A549 (cell line): ENCODE measurements at regions not wholly inside any gene's neighbourhood (a gene's known extent, or its start where the extent isn't known, plus 50 kb on each side); places are given as distances from the start of the nearest gene placed in this dataset.

Experiments used
- ATAC-seq, 2 experiments: fragments of 200-7000 bp in 1 of 2; fragments of >200 bp in 1 of 2; cut with Nextera tagmentation in 1 of 2; cut with Tn5 transposase in 1 of 2; 3 replicates each; pipeline versions ENCODE4 v1.8.0 to v1.9.1; 2018 to 2020; ENCODE audit warnings: mild to moderate bottlenecking in 1 of 2, moderate library complexity in 1 of 2
- CTCF ChIA-PET: fragments of 300-600 bp; sonication (Branson Sonifier 250); formaldehyde crosslinking; extraction: SDS; loops from one replicate; lab custom pipeline; 2021; ENCODE audit warnings: antibody characterized with exemption, inconsistent platforms; lab: Yijun Ruan, JAX
- POLR2A ChIA-PET: fragments of 350-600 bp; formaldehyde crosslinking; extraction: SDS; loops from one replicate; lab custom pipeline; 2021; ENCODE audit warnings: antibody characterized with exemption, inconsistent platforms; lab: Yijun Ruan, JAX
- DNase-seq, 2 experiments: peaks; one replicate each; pipeline versions ENCODE4 v3.0.0 to v3.0.0-alpha.2; 2011 to 2016; ENCODE audit warnings: low read depth in 1 of 2, low spot score in 1 of 2
- FAIRE-seq: peaks from 2 replicates; lab custom pipeline; 2011; peaks lifted over from hg19 to GRCh38; lab: Jason Lieb, UNC
- H3K27ac ChIP-seq, 2 experiments: fragments of >200 bp; sonication (Bioruptor Twin); formaldehyde crosslinking; 3 replicates each; pipeline ENCODE4 v1.5.1; 2016 to 2017
- H3K4me1 ChIP-seq: fragments of >200 bp; sonication (Bioruptor Twin); formaldehyde crosslinking; 3 replicates; pipeline ENCODE4 v1.6.1; 2016
- H3K4me2 ChIP-seq: fragments of >200 bp; sonication (Bioruptor Twin); formaldehyde crosslinking; 3 replicates; pipeline ENCODE4 v1.6.1; 2016
- H3K4me3 ChIP-seq: fragments of >200 bp; sonication (Bioruptor Twin); formaldehyde crosslinking; 3 replicates; pipeline ENCODE4 v1.5.1; 2016
- H3K9me3 ChIP-seq: fragments of >200 bp; sonication (Bioruptor Twin); formaldehyde crosslinking; 3 replicates; pipeline ENCODE4 v1.6.1; 2016
- BHLHE40 ChIP-seq: IDR thresholded peaks from 2 replicates; pipeline ENCODE4 v1.6.1; 2012; ENCODE audit warnings: low read depth, low read length, inconsistent platforms
- CBX8 ChIP-seq: fragments of 200-600 bp; sonication (generic); IDR thresholded peaks from 2 replicates; pipeline ENCODE4 v1.6.1; 2016
- EHF ChIP-seq: fragments of 250-450 bp; sonication (Bioruptor Pico); IDR thresholded peaks from 2 replicates; pipeline ENCODE4 v1.5.0; 2020; ENCODE audit warnings: mild to moderate bottlenecking
- EHMT2 ChIP-seq: fragments of 200-600 bp; sonication (generic); IDR thresholded peaks from 2 replicates; pipeline ENCODE4 v1.6.1; 2016; ENCODE audit warnings: antibody characterized with exemption, low read depth, mild to moderate bottlenecking, moderate library complexity
- ELK1 ChIP-seq: fragments of 150-350 bp; IDR thresholded peaks from 2 replicates; pipeline ENCODE4 v1.6.1; 2014; ENCODE audit warnings: low read depth, mild to moderate bottlenecking, low read length
- EP300 ChIP-seq, 2 experiments: fragments of >200 bp; sonication (Bioruptor Twin); formaldehyde crosslinking; IDR thresholded peaks; 2 replicates in 1 of 2; 3 replicates in 1 of 2; pipeline ENCODE4 v1.6.1; 2016 to 2017
- HOXA7 ChIP-seq: fragments of 250-450 bp; sonication (Bioruptor Pico); IDR thresholded peaks from 2 replicates; pipeline ENCODE4 v1.5.0; 2020; ENCODE audit warnings: mild to moderate bottlenecking, moderate library complexity
- HOXB13 ChIP-seq: fragments of 250-450 bp; sonication (Bioruptor Pico); IDR thresholded peaks from 2 replicates; pipeline ENCODE4 v1.5.0; 2020; ENCODE audit warnings: low read depth, mild to moderate bottlenecking, moderate library complexity
- HOXB5 ChIP-seq: fragments of 250-450 bp; sonication (Bioruptor Pico); IDR thresholded peaks from 2 replicates; pipeline ENCODE4 v1.5.0; 2020; ENCODE audit warnings: mild to moderate bottlenecking, moderate library complexity
- MAZ ChIP-seq: fragments of 150-350 bp; IDR thresholded peaks from 2 replicates; pipeline ENCODE4 v1.6.1; 2014; ENCODE audit warnings: antibody characterized with exemption, low read depth, low read length, borderline replicate concordance
- NFE2L2 ChIP-seq: fragments of 150-350 bp; conservative IDR thresholded peaks from 2 replicates; pipeline ENCODE4 v1.6.1; 2014; ENCODE audit warnings: low read length
- NPAS2 ChIP-seq: fragments of 250-450 bp; sonication (Bioruptor Pico); IDR thresholded peaks from 2 replicates; pipeline ENCODE4 v1.8.0; 2022; ENCODE audit warnings: mild to moderate bottlenecking, moderate library complexity, borderline replicate concordance
- NR3C1 ChIP-seq: fragments of >200 bp; sonication (Bioruptor Twin); formaldehyde crosslinking; IDR thresholded peaks from 3 replicates; pipeline ENCODE4 v1.6.1; 2017
- POLR2AphosphoS2 ChIP-seq: conservative IDR thresholded peaks from 2 replicates; pipeline ENCODE4 v1.6.1; 2012; ENCODE audit warnings: low read length, improper control_type of control experiment, inconsistent platforms
- RAD21 ChIP-seq, 2 experiments: fragments of >200 bp in 1 of 2; sonication (Bioruptor Twin) in 1 of 2; formaldehyde crosslinking in 1 of 2; IDR thresholded peaks in 1 of 2; conservative IDR thresholded peaks in 1 of 2; 2 replicates in 1 of 2; 3 replicates in 1 of 2; pipeline ENCODE4 v1.6.1; 2012 to 2018; ENCODE audit warnings: inconsistent platforms in 1 of 2
- REST ChIP-seq: fragments of 200-600 bp; sonication (generic); IDR thresholded peaks from 2 replicates; pipeline ENCODE4 v1.6.1; 2016; ENCODE audit warnings: antibody characterized with exemption, mild to moderate bottlenecking, moderate library complexity
- RNF2 ChIP-seq: fragments of 200-600 bp; sonication (generic); IDR thresholded peaks from 2 replicates; pipeline ENCODE4 v1.6.1; 2016; ENCODE audit warnings: low read depth, mild to moderate bottlenecking, antibody characterized with exemption, moderate library complexity, borderline replicate concordance
- SMC3 ChIP-seq: fragments of >200 bp; sonication (Bioruptor Twin); formaldehyde crosslinking; IDR thresholded peaks from 3 replicates; pipeline ENCODE4 v1.6.1; 2018; ENCODE audit warnings: inconsistent platforms
- SREBF2 ChIP-seq: fragments of 450-650 bp; IDR thresholded peaks from 2 replicates; pipeline ENCODE4 v1.6.1; 2014; ENCODE audit warnings: mild to moderate bottlenecking, moderate library complexity
- TFCP2L1 ChIP-seq: fragments of 250-450 bp; sonication (Bioruptor Pico); IDR thresholded peaks from 2 replicates; pipeline ENCODE4 v1.5.0; 2021; ENCODE audit warnings: mild to moderate bottlenecking
- ZFP36 ChIP-seq: fragments of 450-650 bp; IDR thresholded peaks from 2 replicates; pipeline ENCODE4 v1.6.1; 2014; ENCODE audit warnings: borderline replicate concordance; ENCODE audit not compliant: partially characterized antibody
- ZNF302 ChIP-seq: fragments of 250-450 bp; sonication (Bioruptor Pico); IDR thresholded peaks from 2 replicates; pipeline ENCODE4 v1.9.0; 2021; ENCODE audit warnings: inconsistent platforms, mild to moderate bottlenecking, moderate library complexity
- WGBS: methylation state at CpG from one replicate; pipeline ENCODE4 v1.1.6; 2017; ENCODE audit errors: missing lambda C conversion rate; 5-methylcytosine and 5-hydroxymethylcytosine counted together

- no peak for TF ChIP-seq RAD21 (conservative IDR thresholded peaks at IDR 0.05 in 1 of 2, IDR thresholded peaks at IDR 0.05 in 1 of 2)
- no peak for TF ChIP-seq MAZ
- TF ChIP-seq HOXA7, result no peak
- TF ChIP-seq EHMT2, result no peak
- TF ChIP-seq ZNF302 (CRISPR knock-in tag), result no peak
- no peak for TF ChIP-seq SREBF2
- TF ChIP-seq HOXB5 (CRISPR knock-in tag), result no peak
- TF ChIP-seq BHLHE40, result no peak
- no peak for TF ChIP-seq SMC3
- no peak for TF ChIP-seq NR3C1
- TF ChIP-seq HOXB13, result no peak
- TF ChIP-seq ZFP36, result no peak
- no peak for TF ChIP-seq ELK1
- TF ChIP-seq NPAS2, result no peak
- TF ChIP-seq EP300 (IDR thresholded peaks at IDR 0.05), result no peak
- no peak for TF ChIP-seq CBX8
- TF ChIP-seq RNF2, result no peak
- TF ChIP-seq REST, result no peak
- TF ChIP-seq POLR2AphosphoS2, result no peak
- no peak for DNase-seq
- CTCF ChIA-PET, result no interaction called here
- H3K4me1 ChIP-seq, result no peaks in the 10 kb centered on the region
- no peak overlapping the region for H3K27ac ChIP-seq
- FAIRE-seq, result no peak
- H3K4me3 ChIP-seq, result no peak overlapping the region
- no peak for ATAC-seq
- POLR2A ChIA-PET, result no interaction called here
- H3K9me3 ChIP-seq, result no peaks in the 10 kb centered on the region
- H3K4me2 ChIP-seq, result no peak overlapping the region
Measured at GRCh38 chr3:18567293-18567692, 142.2 kb upstream of the SATB1 start.

DNA sequence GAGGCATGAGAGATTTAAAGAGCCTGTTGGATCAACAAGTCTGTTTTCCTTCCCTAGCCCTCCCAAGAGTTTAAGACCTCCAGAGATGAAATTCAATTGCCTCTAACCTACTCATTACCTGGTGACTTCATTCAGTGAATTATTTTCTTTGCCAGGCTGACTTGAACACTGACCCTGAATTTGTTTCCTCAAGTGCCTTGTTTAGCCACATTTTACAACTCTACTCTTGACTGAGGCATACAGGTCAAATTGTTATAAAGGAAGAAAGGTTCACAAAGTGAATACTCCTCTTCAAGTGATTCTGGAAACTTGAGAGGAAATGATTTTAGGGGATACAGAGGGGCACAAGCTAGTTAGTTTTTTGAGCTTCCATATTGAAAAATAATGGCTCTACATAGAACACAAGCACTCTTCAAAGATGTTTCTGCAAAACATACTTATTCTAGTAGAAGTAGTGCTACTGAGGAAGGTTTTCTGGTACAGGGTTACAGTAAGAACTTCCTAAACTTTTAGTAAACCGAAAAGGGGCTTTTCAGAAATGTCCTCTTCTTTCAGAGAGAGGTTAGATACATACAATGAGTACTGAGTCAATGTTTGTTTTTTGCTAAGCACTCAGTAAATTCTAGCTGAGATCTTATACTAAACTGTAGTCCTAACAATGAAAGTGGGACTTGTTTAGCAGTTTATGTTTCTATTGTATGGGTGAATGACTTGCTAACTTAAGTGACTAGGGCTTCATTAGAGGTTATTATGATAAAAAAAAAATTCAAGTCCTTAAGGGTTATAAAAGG lies 137.4 kb upstream of the SATB1 start:
- no peaks in the 10 kb centered on the region for H3K4me1 ChIP-seq
- POLR2A ChIA-PET, result no interaction called here
- no peak for TF ChIP-seq EHF (CRISPR knock-in tag)
- no peak for TF ChIP-seq NR3C1
- no peak for TF ChIP-seq TFCP2L1 (CRISPR knock-in tag)
- no peak for TF ChIP-seq RNF2
- TF ChIP-seq ZFP36, result no peak
- TF ChIP-seq NFE2L2, result no peak
- WGBS, result 3% methylated on average over 1 of the region's 1 CpG
- CTCF ChIA-PET, result interaction anchor here (1.0 kb wide), 1 partner anchor 1304 kb away, joined by 3 read pairs; no protein-coding TSS in a partner anchor
- no peak for FAIRE-seq
- ATAC-seq, result no peak
- H3K9me3 ChIP-seq, result no peaks in the 10 kb centered on the region
- no peak overlapping the region for H3K4me2 ChIP-seq
- no peak for DNase-seq
- no peak overlapping the region for H3K4me3 ChIP-seq
- no peak overlapping the region for H3K27ac ChIP-seq
